Fibroblast of lung (primary cell): ENCODE measurements at regions not wholly inside any gene's neighbourhood (a gene's known extent, or its start where the extent isn't known, plus 50 kb on each side); places are given as distances from the start of the nearest gene placed in this dataset.

Experiments
- DNase-seq, 2 donors: peaks; one replicate each; pipeline versions ENCODE4 v3.0.0 to v3.0.0-alpha.2; 2010; ENCODE audit warnings: low read depth in 2 of 2
- H2AFZ ChIP-seq: 2 replicates; pipeline ENCODE4 v1.5.1; 2012; ENCODE audit warnings: low read length, control low read depth, inconsistent platforms
- H3K27ac ChIP-seq: 2 replicates; pipeline ENCODE4 v1.5.1; 2011; ENCODE audit warnings: low read length, control low read depth; ENCODE audit not compliant: insufficient read depth
- H3K27me3 ChIP-seq: 2 replicates; pipeline ENCODE4 v1.5.1; 2011; ENCODE audit warnings: mild to moderate bottlenecking, low read length; ENCODE audit not compliant: control insufficient read depth, insufficient read depth
- H3K36me3 ChIP-seq: 2 replicates; pipeline ENCODE4 v1.5.1; 2011; ENCODE audit warnings: low read length; ENCODE audit not compliant: control insufficient read depth, insufficient read depth
- H3K4me1 ChIP-seq: 2 replicates; pipeline ENCODE4 v1.5.1; 2011; ENCODE audit warnings: low read length; ENCODE audit not compliant: control insufficient read depth, insufficient read depth; ENCODE audit errors: extremely low read depth
- H3K4me2 ChIP-seq: 2 replicates; pipeline ENCODE4 v1.5.1; 2011; ENCODE audit warnings: low read length, control low read depth; ENCODE audit not compliant: insufficient read depth; ENCODE audit errors: extremely low read depth
- H3K4me3 ChIP-seq, 4 experiments: fragments of 200-600 bp in 1 of 4; sonication (generic) in 1 of 4; replicated peaks in 1 of 4; 2 replicates each; pipeline ENCODE4 v1.5.1; 2011 to 2016; ENCODE audit warnings: low read length in 4 of 4, low read depth in 3 of 4, mild to moderate bottlenecking in 3 of 4, control low read depth in 2 of 4, inconsistent platforms in 1 of 4, mixed read lengths in 1 of 4; ENCODE audit not compliant: insufficient read depth in 1 of 4; ENCODE audit errors: control extremely low read depth in 1 of 4
- H3K79me2 ChIP-seq: 2 replicates; pipeline ENCODE4 v1.5.1; 2012; ENCODE audit warnings: mild to moderate bottlenecking, low read length, inconsistent platforms; ENCODE audit not compliant: control insufficient read depth, insufficient read depth
- H3K9ac ChIP-seq: 2 replicates; pipeline ENCODE4 v1.5.1; 2011; ENCODE audit warnings: mild to moderate bottlenecking, low read length, control low read depth; ENCODE audit not compliant: insufficient read depth
- H3K9me3 ChIP-seq: 2 replicates; pipeline ENCODE4 v1.5.1; 2012; ENCODE audit warnings: low read depth, low read length; ENCODE audit not compliant: control insufficient read depth, insufficient read depth
- H4K20me1 ChIP-seq: 2 replicates; pipeline ENCODE4 v1.5.1; 2011; ENCODE audit warnings: low read length; ENCODE audit not compliant: control insufficient read depth, insufficient read depth; ENCODE audit errors: extremely low read depth
- CTCF ChIP-seq, 2 donors: IDR thresholded peaks in 1 of 2; conservative IDR thresholded peaks in 1 of 2; 1 replicate in 1 of 2; 2 replicates in 1 of 2; pipeline ENCODE4 v1.5.1; 2011 to 2012; ENCODE audit warnings: low read length in 2 of 2, control low read depth in 1 of 2, inconsistent platforms in 1 of 2, low read depth in 1 of 2, mild to moderate bottlenecking in 1 of 2
- EZH2 ChIP-seq: IDR thresholded peaks from 2 replicates; pipeline ENCODE4 v1.5.1; 2012; ENCODE audit warnings: low read length, control low read depth, mild to moderate bottlenecking; ENCODE audit errors: missing control alignments

GRCh38 chr6:169023161-169023874 lies 230.3 kb downstream of the THBS2 start:
- no peak overlapping the region for H3K4me2 ChIP-seq
- no peak overlapping the region for H3K27ac ChIP-seq
- no peak for DNase-seq
- no peaks in the 10 kb centered on the region for H4K20me1 ChIP-seq
- H3K79me2 ChIP-seq, result no peaks in the 10 kb centered on the region
- no peak overlapping the region for H3K9ac ChIP-seq
- H2AFZ ChIP-seq, result no peak overlapping the region
- TF ChIP-seq CTCF (conservative IDR thresholded peaks at IDR 0.05 in 1 of 2, IDR thresholded peaks at IDR 0.05 in 1 of 2; ENCODE audit: low read depth in 1 of 2, low read length in 2 of 2) (no peak), EZH2 (no peak)
- H3K4me1 ChIP-seq, result no peaks in the 10 kb centered on the region
- H3K36me3 ChIP-seq, result no peaks in the 10 kb centered on the region
- H3K27me3 ChIP-seq, result no peaks in the 10 kb centered on the region
- no peak overlapping the region for H3K4me3 ChIP-seq
- no peaks in the 10 kb centered on the region for H3K9me3 ChIP-seq

GRCh38 chr6:169022079-169022478 lies 231.6 kb downstream of the THBS2 start:
- no peak overlapping the region for H3K9ac ChIP-seq
- no peaks in the 10 kb centered on the region for H3K27me3 ChIP-seq
- no peaks in the 10 kb centered on the region for H3K9me3 ChIP-seq
- H4K20me1 ChIP-seq, result no peaks in the 10 kb centered on the region
- DNase-seq, result no peak
- no peaks in the 10 kb centered on the region for H3K79me2 ChIP-seq
- H3K4me3 ChIP-seq, result no peak overlapping the region
- H2AFZ ChIP-seq, result no peak overlapping the region
- TF ChIP-seq CTCF (conservative IDR thresholded peaks at IDR 0.05 in 1 of 2, IDR thresholded peaks at IDR 0.05 in 1 of 2; ENCODE audit: low read depth in 1 of 2, low read length in 2 of 2) (no peak), EZH2 (no peak)
- H3K36me3 ChIP-seq, result no peaks in the 10 kb centered on the region
- H3K4me2 ChIP-seq, result no peak overlapping the region
- no peak overlapping the region for H3K27ac ChIP-seq
- no peaks in the 10 kb centered on the region for H3K4me1 ChIP-seq

- Histone ChIP-seq H3K79me2 (no peaks in the 10 kb centered on the region), H3K9ac (no peak overlapping the region), H3K36me3 (no peaks in the 10 kb centered on the region), H3K27ac (no peak overlapping the region), H3K4me3 (no peak overlapping the region), H3K4me2 (no peak overlapping the region), H3K9me3 (no peaks in the 10 kb centered on the region), H3K4me1 (no peaks in the 10 kb centered on the region), H2AFZ (no peak overlapping the region), H3K27me3 (no peaks in the 10 kb centered on the region), H4K20me1 (no peaks in the 10 kb centered on the region)
- no peak for DNase-seq
- no peak for TF ChIP-seq EZH2
- TF ChIP-seq CTCF (conservative IDR thresholded peaks at IDR 0.05 in 1 of 2, IDR thresholded peaks at IDR 0.05 in 1 of 2; ENCODE audit: low read depth in 1 of 2, low read length in 2 of 2), result no peak
Observed at GRCh38 chr6:169020821-169021220, 232.8 kb downstream of the THBS2 start.
